ENCODE measurements at regions not wholly inside any gene's neighbourhood (a gene's known extent, or its start where the extent isn't known, plus 50 kb on each side); places are given as distances from the start of the nearest gene placed in this dataset.
A peak's percentile ranks its signal among the peaks of the same experiment; 100 is the strongest.
"Not testable (repeated sequence)": the region's sequence is repeated elsewhere in the genome, so short reads cannot be mapped to it uniquely, and the experiment has no call there.

DNA sequence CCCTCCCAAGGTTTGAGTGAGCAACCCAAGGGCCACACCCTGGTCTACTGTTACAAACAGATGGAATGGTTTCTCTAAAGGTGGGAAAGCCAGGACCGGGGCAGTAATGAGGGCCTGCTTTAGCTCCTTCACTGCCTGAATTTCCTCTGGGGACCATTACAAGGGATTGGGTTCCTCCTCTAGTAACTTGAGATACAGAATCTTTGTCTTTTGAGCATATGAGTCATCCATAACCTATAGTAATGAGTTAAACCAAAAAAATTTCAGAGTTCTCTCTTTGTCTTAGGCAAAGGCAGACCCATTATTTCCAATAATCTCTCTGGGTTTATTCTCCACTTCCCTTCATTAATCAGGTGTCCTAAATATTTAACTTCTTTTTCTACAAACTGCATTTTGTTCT is 618.8 kb downstream of the HINT1 start:
- DNase-seq: peak; percentile 52

DNA sequence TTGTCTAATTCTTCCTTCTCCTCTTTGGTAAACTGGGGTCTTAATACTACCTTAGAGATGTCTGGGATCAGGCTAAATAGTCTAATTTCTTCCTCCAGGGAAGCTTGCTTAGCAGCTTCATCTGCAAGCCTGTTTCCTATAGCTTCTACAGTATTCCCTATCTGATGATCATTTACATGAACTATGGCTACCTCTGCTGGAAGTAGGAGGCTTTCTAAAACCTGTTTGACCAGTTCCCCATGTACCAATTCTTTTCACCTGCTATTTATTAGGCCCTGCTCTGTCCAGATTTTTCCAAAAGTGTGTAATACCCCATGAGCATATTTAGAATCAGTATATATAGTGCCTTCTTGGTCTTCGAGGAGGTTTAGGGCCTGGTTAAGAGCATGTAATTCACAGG is 619.8 kb downstream of the HINT1 start:
- DNase-seq: no peak

DNA sequence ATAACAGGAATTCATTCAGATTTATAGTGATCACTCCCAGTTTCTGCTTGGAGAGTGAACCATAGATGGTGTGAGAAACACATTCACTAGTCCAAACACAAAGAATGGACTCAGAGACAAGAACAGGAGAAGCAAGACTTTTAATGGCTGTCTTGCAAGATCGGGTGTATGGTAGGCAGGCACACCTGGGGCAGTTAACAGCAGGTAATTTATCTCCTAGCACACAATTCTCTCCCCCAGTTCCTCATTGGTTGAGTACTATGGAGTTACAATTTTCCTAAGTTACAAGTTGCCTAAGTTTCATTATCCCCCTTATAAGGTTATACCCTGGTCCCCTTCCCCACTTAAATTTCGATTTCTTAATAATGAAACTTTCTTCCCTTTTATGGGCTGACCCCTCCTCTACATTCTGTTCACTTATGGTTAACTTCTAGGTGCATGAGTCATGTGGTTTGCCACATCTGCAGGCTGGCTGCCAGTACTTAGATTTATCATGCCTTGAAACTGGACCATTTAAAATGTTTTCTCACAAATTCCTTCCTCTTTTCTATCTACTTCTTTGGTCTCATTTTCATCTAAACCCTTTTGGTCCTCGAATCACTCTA is 623.3 kb downstream of the HINT1 start:
- peak; percentile 83 for DNase-seq

DNA sequence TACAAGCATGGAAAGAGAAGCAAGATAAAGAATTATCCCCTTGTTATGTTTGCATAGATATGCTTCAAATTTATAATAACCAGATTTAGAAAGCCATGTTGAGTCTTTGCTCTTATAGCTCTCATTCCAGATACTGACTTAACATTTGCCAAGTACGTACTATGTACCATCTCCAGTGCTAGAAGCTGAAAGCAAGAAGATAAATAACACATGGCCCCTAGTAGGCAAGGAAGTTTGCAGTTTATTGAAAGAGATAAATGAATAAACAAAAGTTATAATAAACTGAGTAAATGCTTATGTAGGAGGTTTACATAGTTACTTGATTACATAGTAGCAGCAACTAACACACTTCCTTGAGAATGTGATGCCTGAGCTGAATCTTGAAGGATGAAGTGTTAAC is 628.4 kb downstream of the HINT1 start:
- no peak for DNase-seq

DNA sequence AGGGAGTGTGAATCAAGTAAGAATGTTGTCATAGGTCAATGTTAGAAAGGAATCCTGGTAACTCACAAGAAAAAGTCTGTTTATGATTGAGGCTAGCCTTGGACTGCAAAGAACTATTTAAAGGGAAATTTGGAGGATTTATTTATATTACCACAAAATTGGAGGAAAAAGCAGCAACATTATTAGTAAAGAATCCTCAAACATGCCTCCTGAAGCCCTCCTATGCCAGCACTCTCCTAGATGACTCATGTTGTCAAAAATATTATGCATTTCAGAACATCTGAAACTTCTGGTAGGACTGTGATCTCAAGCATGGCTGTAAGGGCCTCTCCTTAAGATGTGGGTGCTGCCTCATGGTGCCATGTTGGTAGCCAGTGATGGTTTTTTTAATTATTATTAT is 628.5 kb downstream of the CHSY3 start:
- DNase-seq: peak; percentile 49

DNA sequence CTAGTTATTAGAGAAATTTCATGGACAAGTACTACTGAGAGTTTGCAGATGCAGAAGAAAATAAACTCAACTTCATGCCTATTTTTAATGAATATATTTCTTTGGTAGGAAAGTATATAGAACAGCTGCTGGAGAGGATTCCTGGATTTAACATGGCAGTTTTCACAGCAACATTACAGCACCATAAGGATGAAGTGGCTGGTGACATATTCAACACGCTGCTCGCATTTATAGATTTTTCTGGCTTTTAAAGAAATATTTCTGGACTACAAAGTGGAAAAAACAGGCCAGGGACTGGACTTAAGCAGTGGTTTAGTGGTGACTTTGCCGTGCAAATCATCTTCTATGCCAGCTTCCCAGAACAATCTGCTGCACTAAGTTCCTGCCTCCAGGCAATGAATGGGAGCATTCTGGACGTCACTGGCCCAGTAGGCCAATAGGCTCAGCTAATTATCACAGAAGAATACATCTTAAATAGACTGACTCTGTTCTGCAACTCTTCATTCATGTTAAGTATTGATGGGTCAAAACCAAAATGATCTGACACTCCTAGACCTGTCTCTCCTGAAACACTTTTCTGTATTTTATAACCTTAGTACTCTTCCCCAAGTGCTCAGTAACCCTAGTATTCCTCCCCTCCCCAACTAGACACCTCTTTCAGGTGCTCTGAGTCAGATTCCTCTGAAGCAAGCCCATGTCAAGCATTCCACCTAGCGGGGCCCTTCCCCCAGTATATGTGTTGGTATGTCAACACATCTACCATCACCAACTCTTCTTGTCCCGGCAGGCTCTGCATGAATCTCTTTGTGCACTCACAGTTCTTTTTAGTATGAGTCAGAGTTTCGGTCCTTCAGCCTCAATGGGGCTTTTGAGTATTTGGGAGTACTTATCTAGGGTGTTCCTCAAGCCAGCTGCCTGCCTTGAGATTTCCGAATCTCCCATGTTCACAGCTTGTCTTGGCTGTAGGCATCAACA is 625.5 kb downstream of the CHSY3 start:
- DNase-seq: no peak

DNA sequence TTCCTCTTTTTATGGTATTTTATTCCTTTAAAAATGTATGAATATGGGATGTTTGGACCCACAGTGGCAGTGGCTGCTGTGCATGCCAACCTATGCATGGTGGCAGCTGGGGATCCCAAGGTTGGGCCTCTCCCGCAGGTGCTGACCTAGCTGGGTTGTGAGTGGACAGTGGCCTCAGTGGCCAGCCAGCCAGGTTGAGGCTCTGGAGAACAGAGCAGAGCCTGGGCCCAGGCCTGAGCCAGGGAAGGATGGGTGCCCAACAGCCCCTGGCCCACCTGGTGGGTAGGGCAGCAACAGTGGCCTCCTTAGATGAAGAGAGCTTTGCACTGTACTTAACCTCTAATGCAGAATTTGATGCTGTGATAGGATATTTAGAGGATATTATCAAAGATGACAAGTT is 624.8 kb downstream of the CHSY3 start:
- DNase-seq: no peak

DNA sequence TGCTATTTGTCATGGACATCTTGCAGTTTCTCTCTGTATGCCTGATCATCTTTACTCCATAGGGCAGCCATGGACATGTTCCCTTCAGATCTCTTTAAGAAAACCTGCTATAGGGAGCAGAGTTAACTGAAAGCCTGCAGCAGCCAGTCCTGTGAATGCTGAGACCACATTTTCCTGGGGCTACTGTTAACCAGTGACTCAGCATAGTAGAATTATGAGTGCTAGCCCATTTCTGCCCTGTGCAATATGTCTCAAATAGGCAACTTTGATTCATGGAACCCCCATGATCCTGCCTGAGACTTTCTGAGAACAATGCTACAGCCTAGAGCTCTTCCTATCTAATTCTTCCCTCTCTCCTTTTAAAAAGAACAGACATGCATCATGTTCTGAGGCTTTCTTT is 624.2 kb downstream of the CHSY3 start:
- DNase-seq: peak; percentile 70

DNA sequence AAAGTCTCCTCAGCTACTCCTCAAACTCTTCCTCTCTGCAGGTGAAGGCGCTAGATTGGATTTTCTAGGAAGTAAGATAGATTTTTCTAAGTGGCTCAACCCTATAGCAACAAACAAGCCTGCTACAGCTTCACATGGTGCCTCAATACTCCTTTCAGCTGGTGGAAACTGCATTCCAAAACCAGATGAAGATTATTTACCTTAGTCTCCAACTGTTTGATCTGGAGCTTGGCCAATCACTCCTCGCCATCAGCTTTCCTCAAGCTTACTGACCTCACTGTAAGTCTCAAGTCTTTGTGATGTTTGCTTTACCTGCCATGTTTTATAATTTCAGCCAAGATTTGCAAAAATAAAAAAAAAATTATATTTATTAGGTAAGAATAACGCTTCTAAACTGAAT is 622.4 kb downstream of the CHSY3 start:
- DNase-seq: no peak

DNA sequence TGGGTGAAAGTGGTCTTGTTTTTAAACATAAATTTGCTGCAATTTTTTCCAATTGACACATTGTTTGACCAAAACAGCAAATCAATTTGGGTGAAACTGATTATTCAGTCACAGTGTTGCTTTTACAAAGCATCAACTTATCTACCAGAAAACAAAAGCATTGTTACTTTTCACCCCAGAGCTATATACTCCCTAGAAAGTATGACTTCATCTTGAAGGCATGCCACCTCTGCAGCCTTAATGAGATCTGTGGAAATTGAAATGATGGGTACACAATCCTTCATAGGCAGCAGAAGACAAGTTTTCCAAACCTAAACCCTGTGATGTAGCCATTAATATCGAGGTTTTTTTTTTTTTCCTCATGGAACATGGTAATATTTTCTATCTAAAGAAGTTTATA is 615.9 kb downstream of the CHSY3 start:
- DNase-seq: peak; percentile 39

DNA sequence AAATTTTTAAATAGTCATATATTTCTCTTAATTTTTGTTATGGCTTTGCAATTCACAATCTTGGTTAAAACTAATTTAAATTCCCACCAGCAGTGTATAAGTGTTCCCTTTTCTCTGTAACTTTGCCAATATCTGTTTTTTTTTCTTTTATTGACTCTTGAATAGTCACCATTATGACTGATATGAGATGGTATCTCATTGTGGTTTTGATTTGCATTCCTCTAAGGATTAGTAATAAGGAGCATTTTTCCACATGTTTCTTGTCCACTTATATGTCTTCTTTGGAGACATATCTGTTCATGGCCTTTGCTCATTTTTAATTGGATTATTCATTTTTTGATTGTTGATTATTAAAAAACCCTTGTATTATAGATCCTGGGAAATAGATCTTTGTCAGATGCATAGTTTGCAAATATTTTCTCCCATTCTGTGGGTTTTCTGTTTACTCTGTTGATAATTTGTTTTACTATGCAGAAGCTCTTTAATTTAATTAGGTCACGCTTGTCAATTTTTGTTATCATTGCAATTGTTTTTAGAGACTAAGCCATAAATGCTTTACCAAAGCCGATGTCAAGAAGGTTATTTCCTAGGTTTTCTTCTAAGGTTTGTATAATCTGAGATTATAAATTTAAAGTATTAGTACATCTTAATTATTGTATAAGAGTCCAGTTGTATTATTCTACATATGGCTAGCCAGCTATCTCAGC is 610.9 kb downstream of the CHSY3 start:
- peak; percentile 91 for DNase-seq

DNA sequence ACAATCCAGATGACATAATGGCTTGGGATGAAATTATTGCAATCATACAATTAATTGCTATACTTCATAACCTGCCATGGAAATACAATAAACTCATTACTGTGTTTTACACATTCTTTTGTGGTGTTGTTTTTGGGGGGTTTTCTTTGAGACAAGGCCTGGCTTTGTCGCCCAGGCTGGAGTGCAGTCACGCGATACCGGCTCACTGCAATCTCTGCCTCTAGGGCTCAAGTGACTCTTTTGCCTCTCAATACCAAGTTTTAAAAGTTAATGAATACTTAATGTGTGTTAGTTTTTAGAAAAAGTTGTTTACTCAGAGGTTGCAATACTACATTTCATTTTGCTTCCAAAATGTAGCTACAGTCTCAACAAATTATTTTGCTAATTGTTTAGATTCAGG is 598.4 kb downstream of the CHSY3 start:
- no peak for DNase-seq

DNA sequence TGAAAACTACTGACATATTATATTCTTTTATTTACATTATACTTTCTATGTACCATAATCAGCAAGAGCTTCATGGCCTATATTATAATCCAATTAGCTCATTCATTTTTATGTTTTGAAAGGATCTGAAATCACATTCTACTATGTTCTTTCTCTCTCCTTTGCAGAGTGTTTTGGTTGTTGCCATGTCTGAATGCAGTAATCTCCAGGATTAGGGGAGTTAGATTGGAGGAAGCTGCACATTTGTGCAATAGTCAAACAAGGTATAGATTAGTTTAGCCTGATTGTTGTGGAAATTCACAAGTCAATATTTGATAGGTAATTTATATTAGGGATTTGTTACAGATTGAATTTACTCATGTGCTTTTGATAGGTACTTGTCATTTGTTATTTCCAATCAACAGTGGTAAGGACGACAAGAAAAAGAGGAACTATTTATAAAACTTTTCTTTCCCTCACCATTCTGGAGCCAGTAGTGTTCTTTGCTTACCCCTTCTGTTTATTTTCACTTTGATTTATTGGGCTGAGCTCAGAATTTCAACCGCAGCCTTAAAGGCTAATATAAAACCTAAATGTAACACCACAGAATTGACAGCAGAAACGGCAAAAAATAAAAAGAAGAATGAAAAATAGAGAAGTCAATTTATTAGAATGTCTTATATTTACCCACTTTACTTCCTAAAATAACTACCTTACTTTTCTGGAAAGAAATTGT is 597.0 kb downstream of the CHSY3 start:
- DNase-seq: no peak

DNA sequence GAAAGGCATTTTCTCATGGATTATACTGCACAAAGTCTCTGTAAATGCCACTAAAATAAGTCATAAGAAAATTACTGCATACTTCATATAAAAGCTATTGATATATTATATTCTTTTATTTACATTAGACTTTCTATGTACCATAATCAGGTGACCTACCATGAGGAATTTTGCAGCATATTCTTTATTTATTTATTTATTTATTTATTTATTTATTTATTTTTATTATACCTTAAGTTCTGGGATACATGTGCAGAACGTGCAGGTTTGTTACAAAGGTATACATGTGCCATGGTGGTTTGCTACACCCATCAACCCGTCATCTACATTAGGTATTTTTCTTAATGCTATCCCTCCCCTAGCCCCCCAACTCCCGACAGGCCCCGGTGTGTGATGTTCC is 596.2 kb downstream of the CHSY3 start:
- not testable (repeated sequence) for DNase-seq

DNA sequence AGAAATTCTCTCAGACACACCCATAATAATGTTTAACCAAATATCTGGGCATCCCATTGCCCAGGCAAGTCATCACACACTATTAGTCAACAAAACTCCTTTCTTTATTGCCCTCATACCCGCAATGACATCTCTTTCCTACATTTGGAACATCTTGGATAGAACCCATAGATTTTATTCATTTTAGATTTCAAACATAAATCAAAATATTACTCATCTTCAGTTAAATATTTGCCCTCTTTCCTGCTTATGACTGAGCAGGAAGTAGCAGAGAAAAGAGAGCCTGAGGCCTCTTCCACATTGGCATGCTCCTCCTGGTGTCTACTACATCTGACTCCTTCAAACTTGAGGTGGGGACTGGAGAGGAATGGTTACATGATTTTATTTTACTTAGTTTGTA is 592.0 kb downstream of the CHSY3 start:
- DNase-seq: no peak

DNA sequence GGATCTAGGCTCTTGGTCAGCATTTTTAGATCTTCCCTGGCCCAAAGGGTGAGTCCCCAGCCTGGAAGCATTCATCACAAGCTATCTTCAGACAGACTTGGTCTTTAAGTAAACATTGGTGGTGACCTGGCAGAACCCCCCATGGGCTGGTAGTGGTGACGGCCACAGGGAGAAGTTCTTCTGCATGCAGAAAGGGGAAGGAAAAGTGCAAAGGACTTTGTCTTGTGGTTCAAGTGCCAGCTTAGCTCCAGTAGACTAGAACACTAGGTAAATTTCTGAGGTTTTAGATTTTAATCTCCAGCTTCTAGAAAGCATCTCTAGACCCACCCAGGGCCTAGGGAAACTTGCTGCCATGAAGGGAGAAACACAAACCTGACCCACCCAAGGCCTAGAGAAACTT is 584.0 kb downstream of the CHSY3 start:
- DNase-seq: no peak

DNA sequence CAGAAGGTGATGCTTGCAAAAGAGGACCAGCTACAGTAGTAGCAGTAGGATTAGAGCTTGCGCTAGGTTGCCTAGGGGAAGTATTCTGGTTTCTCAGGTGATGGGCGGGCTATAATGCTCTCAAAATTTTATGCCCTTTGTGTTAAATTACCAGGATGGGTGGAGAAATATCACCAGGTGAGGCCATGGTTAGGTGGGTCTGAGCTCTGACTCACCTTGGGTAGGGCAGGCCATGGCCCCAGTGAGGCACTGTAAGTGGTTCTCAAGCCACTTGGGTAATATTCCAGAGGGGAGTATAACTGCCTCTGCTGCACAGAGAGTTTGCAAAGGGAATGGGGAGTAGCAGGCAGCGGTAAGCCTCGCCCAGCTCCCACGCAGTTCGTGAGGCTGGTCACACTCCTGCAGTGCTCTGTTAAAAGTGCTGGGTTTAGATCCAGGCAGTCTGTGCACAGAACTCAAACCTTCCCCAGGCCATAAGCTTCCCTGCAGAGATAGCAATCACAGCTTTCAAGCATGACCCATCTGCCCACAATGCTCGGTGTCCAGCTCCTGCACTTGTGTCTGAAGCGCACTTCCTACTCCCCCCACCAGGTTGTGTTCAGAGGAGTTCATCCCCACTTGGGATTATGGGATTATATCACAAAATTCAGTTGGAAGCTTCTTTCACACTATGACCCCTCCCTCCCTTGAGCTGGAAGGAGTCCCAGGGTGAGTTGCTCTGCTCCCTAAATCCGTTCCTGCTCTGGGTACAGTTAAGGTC is 575.0 kb downstream of the CHSY3 start:
- DNase-seq: no peak

DNA sequence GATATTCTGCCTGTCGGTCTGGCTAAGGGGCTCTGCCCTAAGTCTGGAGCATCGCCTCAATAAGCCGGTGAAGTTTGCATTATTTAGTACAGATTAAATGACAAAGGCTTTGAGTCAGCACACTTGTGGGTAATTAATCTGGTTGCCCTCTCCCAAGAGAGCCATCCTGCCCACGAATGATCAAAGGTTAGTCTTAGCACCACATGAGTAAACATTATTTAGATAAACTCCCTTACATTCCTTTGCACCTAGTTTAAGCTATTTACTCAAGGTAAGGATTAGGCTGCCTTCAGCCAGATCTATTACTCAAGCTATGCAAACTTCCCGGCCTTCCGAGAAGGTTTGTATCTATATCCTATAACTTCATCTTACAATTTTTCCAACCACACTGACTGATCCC is 572.1 kb downstream of the CHSY3 start:
- DNase-seq: no peak

DNA sequence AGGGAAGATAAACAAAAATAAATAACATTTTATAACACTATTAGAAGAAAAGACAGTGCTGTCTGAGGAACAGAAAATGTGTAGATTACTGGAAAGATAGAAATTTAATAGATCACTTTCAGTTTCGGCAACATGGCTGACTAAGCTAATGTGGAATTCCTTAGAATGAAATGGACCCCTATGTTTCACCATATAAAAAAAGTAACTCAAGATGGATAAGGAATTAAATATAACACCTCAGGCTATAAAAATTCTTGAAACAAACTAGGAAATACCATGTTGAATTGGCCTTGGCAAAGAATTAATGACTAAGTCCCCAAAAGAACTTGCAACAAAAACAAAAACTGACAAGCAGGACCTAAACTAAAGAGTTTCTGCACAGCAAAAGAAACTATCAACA is 558.3 kb downstream of the CHSY3 start:
- peak; percentile 31 for DNase-seq

DNA sequence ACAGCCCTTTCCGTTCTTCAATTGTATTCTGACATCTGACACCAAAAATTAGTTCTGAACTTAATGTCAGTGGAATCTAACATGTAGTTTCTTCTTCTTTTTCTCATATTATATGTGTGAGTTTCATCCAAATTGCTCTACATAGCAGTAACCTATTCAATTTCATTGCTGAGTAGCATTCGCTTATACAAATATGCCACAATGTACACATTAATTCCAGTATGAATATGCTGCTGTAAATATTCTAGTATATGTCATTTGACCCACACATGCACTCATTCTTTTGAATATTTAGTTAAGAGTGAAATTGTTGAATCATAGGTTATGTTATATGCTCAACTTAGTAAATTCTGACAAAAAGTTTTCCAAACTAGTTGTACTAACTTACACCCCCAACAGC is 550.9 kb downstream of the CHSY3 start:
- no peak for DNase-seq

DNA sequence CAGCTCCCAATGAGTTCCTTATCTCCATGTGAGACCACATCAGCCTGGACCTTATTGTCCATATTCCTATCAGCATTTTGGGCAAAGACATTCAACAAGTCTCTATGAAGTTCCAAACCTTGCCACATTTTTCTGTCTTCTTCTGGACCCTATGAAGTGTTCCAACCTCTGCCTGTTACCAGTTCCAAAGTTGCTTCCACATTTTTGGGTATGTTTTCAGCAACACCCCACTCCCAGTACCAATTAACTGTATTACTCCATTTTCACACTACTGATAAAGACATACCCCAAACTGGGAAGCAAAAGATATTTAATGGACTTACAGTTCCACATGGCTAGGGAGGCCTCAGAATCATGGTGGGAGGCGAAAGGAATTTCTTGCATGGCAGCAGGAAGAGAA is 548.5 kb downstream of the CHSY3 start:
- DNase-seq: no peak

DNA sequence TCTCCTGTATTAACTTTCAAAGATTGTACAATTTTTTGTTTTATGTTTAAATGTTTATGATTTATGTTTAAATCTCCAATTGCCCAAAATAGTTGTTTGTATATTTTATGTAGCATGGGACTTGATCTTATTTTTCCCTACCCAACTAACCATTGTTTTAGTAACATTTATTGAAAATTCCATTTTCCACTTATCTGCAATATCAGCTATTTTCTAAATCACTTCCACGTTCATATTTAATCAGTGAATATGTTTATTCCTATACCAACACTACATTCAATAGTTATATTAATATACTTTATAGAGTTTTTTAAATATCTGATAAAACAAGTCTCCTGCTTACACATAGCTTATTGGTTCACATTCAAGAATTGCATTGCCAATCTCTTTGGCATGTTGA is 532.2 kb downstream of the CHSY3 start:
- no peak for DNase-seq

Measured in fibroblast of skin of right quadriceps (primary cell).